Heart left ventricle (tissue), 16 donors: ENCODE measurements at regions not wholly inside any gene's neighbourhood (a gene's known extent, or its start where the extent isn't known, plus 50 kb on each side); places are given as distances from the start of the nearest gene placed in this dataset.

Experiments used
- ATAC-seq, 4 donors: fragments of 200-7000 bp; cut with Tn5 transposase; one replicate each; pipeline ENCODE4 v1.9.1; 2020 to 2022; ENCODE audit warnings: moderate library complexity in 4 of 4, mild to moderate bottlenecking in 3 of 4, moderate number of reproducible peaks in 1 of 4
- DNase-seq, 5 donors: peaks; one replicate each; pipeline ENCODE4 v3.0.0-alpha.2; 2020
- H3K27ac ChIP-seq, 12 donors: fragments of 200-600 bp; sonication (generic) in 4 of 12; one replicate each; pipeline versions ENCODE4 v1.5.0 to v1.8.0; 2016 to 2022; ENCODE audit warnings: mild to moderate bottlenecking in 2 of 12
- H3K27me3 ChIP-seq, 9 donors: fragments of 200-600 bp; sonication (generic) in 2 of 9; one replicate each; pipeline versions ENCODE4 v1.5.1 to v1.8.0; 2016 to 2022; ENCODE audit warnings: mild to moderate bottlenecking in 3 of 9
- H3K36me3 ChIP-seq, 9 donors: fragments of 200-600 bp; sonication (generic) in 2 of 9; one replicate each; pipeline versions ENCODE4 v1.5.0 to v1.8.0; 2018 to 2022; ENCODE audit warnings: mild to moderate bottlenecking in 2 of 9
- H3K4me1 ChIP-seq, 12 donors: fragments of 200-600 bp; sonication (generic) in 4 of 12; one replicate each; pipeline versions ENCODE4 v1.5.0 to v1.8.0; 2016 to 2022; ENCODE audit warnings: mild to moderate bottlenecking in 3 of 12
- H3K4me3 ChIP-seq, 12 donors: fragments of 200-600 bp; sonication (generic) in 4 of 12; one replicate each; pipeline versions ENCODE4 v1.5.0 to v1.8.0; 2017 to 2022; ENCODE audit warnings: mild to moderate bottlenecking in 9 of 12, moderate library complexity in 4 of 12
- H3K9me3 ChIP-seq, 12 donors: fragments of 200-600 bp; sonication (generic) in 4 of 12; one replicate each; pipeline versions ENCODE4 v1.5.0 to v1.8.0; 2016 to 2022; ENCODE audit warnings: mild to moderate bottlenecking in 1 of 12
- POLR2A ChIP-seq, 2 donors: fragments of 450-650 bp; IDR thresholded peaks; one replicate each; pipeline ENCODE4 v1.6.1; 2017; ENCODE audit warnings: antibody characterized with exemption in 2 of 2, mild to moderate bottlenecking in 2 of 2, moderate library complexity in 2 of 2
- WGBS, 4 donors: extraction: QIAGEN DNeasy Blood & Tissue Kit in 2 of 4; methylation state at CpG; one replicate each; pipeline versions ENCODE4 v1.1.5 to v1.1.7; 2013 to 2018; 5-methylcytosine and 5-hydroxymethylcytosine counted together
- intact Hi-C, 10 donors: fragments of 100-400 bp; cut with DNase I; formaldehyde crosslinking; loops; one replicate each; pipeline versions ENCODE4 v1.11.1 to v1.14.2; 2022
- TF ChIP-seq, protein P1 (sequence below), 12 donors: fragments of 200-600 bp; sonication (generic) in 4 of 12; IDR thresholded peaks; one replicate each; pipeline versions ENCODE4 v1.5.0 to v1.8.0; 2018 to 2022; ENCODE audit warnings: antibody characterized with exemption in 12 of 12, mild to moderate bottlenecking in 5 of 12
- donor health status: ischemic (EF 13 %, LVEDD 7.1; RV severe dilation, severe dysfunction).
- donor health status: healthy with polysubstance abuse.
- donor health status: DM: no; HTN: yes; CAD: no.
- donor health status: DM: no; HTN: no; CAD: no.
- donor health status: ischemic (EF 25% LVEDD 6.9; RV normal size, moderate dysfunction).
- donor health status: ischemic (EF 25% LVEDD 5.7; RV mildly dilated, moderate dysfunction).
- donor health status: healthy.
- donor health status: DM: yes; HTN: yes; CAD: no.
- donor health status: ischemic (EF 35%, LVEDD 5.7; RV mildly dilated, moderate dysfunction).
- donor health status: nonischemic (EF 11% LVEDD 7.7; RV severe dilation, severe dysfunction).
- donor health status: DM: yes; HTN: yes; CAD: no.
- donor health status: PGD.
- donor health status: ischemic (EF 29% LVEDD 5.4; RV normal size, mild dysfunction).
- donor health status: nonischemic (EF 23%, LVEDD 6.1; RV moderate dilation, normal function).

DNA sequence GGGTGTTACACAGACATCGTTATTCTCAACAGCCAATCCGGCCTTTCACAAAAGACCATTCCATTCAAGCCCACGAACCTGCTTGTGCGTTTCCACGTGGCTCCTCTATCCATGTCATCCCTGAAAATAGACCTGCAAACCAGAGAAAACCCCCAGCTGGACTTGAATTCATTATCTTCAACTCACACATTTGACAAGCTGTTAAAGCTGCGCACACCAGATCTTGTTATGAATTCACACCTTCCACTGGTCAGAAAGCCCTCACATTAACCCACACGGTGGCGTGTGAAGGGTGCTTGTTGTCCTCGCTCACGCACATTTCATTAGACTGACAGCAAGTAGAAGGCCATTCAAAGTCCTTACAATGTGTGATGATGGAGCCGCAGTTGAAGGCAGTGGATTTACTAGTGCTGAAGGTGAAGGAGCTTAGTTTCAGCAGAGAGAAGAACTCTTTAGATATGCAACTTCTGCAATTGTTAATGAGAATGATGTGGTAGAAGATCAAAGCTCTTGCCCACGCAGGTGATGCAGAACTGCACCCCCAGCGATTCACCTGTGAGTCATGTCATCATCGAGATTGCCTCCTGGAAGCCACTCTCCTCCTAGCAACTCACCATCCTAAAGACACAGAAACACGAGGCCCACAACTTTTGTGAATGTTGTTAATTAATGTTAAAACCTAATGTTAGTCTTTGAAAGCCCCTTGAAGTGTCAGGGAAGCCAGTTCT is 224.8 kb upstream of the SOX11 start:
- intact Hi-C loops: no loop called here
- TF ChIP-seq, protein P1, sequence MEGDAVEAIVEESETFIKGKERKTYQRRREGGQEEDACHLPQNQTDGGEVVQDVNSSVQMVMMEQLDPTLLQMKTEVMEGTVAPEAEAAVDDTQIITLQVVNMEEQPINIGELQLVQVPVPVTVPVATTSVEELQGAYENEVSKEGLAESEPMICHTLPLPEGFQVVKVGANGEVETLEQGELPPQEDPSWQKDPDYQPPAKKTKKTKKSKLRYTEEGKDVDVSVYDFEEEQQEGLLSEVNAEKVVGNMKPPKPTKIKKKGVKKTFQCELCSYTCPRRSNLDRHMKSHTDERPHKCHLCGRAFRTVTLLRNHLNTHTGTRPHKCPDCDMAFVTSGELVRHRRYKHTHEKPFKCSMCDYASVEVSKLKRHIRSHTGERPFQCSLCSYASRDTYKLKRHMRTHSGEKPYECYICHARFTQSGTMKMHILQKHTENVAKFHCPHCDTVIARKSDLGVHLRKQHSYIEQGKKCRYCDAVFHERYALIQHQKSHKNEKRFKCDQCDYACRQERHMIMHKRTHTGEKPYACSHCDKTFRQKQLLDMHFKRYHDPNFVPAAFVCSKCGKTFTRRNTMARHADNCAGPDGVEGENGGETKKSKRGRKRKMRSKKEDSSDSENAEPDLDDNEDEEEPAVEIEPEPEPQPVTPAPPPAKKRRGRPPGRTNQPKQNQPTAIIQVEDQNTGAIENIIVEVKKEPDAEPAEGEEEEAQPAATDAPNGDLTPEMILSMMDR (IDR thresholded peaks at IDR 0.05): no peak
- no peak for TF ChIP-seq POLR2A (IDR thresholded peaks at IDR 0.05)

DNA sequence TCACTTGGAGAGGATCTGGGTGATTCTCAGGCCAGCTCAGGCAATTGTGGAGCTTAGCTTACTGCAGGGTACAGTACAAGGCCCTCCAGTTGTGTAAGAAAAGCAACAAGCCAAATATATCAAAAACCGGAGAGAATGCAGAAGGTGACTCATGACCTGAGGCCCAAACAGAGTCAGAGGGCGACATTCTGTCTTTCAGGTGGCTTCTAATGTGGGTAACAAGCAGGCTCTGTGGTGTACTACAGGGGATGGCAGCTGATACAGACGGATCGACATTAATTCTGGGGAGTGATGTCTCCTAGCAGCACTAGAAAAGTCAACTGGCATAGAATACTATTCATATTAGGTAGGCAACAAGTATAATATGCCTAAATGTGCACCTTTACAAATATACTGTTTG is 219.5 kb upstream of the SOX11 start:
- peaks cover 0 to 3% (median 0%) of the 10 kb centered on the region in 12 donors for H3K4me1 ChIP-seq
- ATAC-seq (no peak), DNase-seq (no peak)
- H3K27me3 ChIP-seq: no peaks in the 10 kb centered on the region
- intact Hi-C loops: no loop called here
- no peaks in the 10 kb centered on the region for H3K9me3 ChIP-seq
- no peak for TF ChIP-seq POLR2A (IDR thresholded peaks at IDR 0.05)
- TF ChIP-seq, protein P1 (IDR thresholded peaks at IDR 0.05): no peak
- no peaks in the 10 kb centered on the region for H3K36me3 ChIP-seq
- no peak overlapping the region for H3K4me3 ChIP-seq
- WGBS, 4 donors: 88 to 95% (median 94%) methylated on average over 4 of the region's 4 CpGs
- no peak overlapping the region for H3K27ac ChIP-seq

More for the DNA sequence above, 224.8 kb upstream of the SOX11 start:
- H3K36me3 ChIP-seq: no peaks in the 10 kb centered on the region
- H3K9me3 ChIP-seq: no peaks in the 10 kb centered on the region
- ATAC-seq (no peak), DNase-seq (no peak)
- no peaks in the 10 kb centered on the region for H3K27me3 ChIP-seq
- no peak overlapping the region for H3K4me3 ChIP-seq
- 84 to 93% (median 90%) methylated on average over 15 of the region's 15 CpGs for WGBS, 4 donors
- H3K27ac ChIP-seq: no peak overlapping the region
- H3K4me1 ChIP-seq: peaks cover 0 to 3% (median 0%) of the 10 kb centered on the region in 12 donors

DNA sequence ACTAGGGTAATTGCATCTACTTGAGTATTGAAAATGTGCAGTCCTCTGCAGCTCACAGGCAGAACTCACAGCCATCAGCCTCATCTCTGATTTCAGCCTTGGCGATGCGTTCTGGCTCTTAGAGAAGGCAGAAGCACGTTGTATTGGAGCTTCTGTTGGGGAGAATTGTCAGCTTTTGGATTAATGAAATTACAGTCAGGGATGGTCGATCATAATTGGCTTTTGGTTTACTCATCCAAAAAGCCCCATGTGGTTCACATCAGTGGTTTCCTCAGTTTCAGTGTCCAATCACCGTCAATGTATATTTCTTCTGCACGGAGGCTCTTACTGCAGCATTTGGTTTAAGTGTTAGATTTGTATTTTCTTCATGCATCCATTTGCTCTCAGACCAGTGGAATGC is 218.5 kb upstream of the SOX11 start:
- TF ChIP-seq POLR2A (IDR thresholded peaks at IDR 0.05): no peak
- TF ChIP-seq, protein P1 (IDR thresholded peaks at IDR 0.05): no peak

DNA sequence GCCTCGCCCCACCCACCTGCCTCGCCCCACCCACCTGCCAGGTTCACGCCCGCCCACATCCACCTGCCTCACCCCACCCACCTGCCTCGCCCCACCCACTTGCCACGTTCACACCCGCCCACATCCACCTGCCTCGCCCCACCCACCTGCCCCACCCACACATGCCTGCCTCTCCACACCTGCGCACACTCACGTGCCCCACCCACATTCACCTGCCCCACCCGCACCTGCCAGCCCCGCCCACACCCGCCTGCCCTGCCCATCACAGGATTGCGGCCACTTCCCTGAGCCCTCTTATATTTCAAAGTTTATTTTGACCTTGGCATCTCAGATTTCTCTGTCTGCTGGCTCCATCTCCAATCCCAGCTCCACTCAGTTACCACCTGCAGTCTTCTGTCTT is 217.5 kb upstream of the SOX11 start:
- H3K4me1 ChIP-seq: peaks cover 0 to 8% (median 0%) of the 10 kb centered on the region in 12 donors
- H3K4me3 ChIP-seq: no peak overlapping the region
- TF ChIP-seq POLR2A (IDR thresholded peaks at IDR 0.05): no peak
- TF ChIP-seq, protein P1 (IDR thresholded peaks at IDR 0.05): no peak
- ATAC-seq (no peak), DNase-seq (no peak)
- intact Hi-C loops: no loop called here
- no peak overlapping the region for H3K27ac ChIP-seq
- no peaks in the 10 kb centered on the region for H3K27me3 ChIP-seq
- no peaks in the 10 kb centered on the region for H3K9me3 ChIP-seq
- H3K36me3 ChIP-seq: no peaks in the 10 kb centered on the region
- WGBS, 4 donors: 83 to 88% (median 87%) methylated on average over 12 to 14 of the region's 14 CpGs

More for the DNA sequence above, 218.5 kb upstream of the SOX11 start:
- 66 to 81% (median 74%) methylated on average over 6 of the region's 6 CpGs for WGBS, 4 donors
- no peak overlapping the region for H3K4me3 ChIP-seq
- intact Hi-C loops: no loop called here
- no peaks in the 10 kb centered on the region for H3K27me3 ChIP-seq
- H3K9me3 ChIP-seq: no peaks in the 10 kb centered on the region
- ATAC-seq (no peak), DNase-seq (no peak)
- H3K36me3 ChIP-seq: no peaks in the 10 kb centered on the region
- H3K4me1 ChIP-seq: peaks cover 0 to 3% (median 0%) of the 10 kb centered on the region in 12 donors
- no peak overlapping the region for H3K27ac ChIP-seq
